Heart left ventricle (tissue), 13 donors: ENCODE measurements at regions not wholly inside any gene's neighbourhood (a gene's known extent, or its start where the extent isn't known, plus 50 kb on each side); places are given as distances from the start of the nearest gene placed in this dataset.
"Not testable (repeated sequence)": the region's sequence is repeated elsewhere in the genome, so short reads cannot be mapped to it uniquely, and the experiment has no call there.

Source experiments
- CTCF ChIP-seq, 12 donors: fragments of 200-600 bp; sonication (generic) in 4 of 12; IDR thresholded peaks; one replicate each; pipeline versions ENCODE4 v1.5.0 to v1.8.0; 2018 to 2022; ENCODE audit warnings: antibody characterized with exemption in 12 of 12, mild to moderate bottlenecking in 5 of 12
- POLR2A ChIP-seq, 2 donors: fragments of 450-650 bp; IDR thresholded peaks; one replicate each; pipeline ENCODE4 v1.6.1; 2017; ENCODE audit warnings: antibody characterized with exemption in 2 of 2, mild to moderate bottlenecking in 2 of 2, moderate library complexity in 2 of 2
- donor health status: ischemic (EF 13 %, LVEDD 7.1; RV severe dilation, severe dysfunction).
- donor health status: DM: no; HTN: yes; CAD: no.
- donor health status: DM: no; HTN: no; CAD: no.
- donor health status: ischemic (EF 25% LVEDD 6.9; RV normal size, moderate dysfunction).
- donor health status: ischemic (EF 25% LVEDD 5.7; RV mildly dilated, moderate dysfunction).
- donor health status: ischemic (EF 35%, LVEDD 5.7; RV mildly dilated, moderate dysfunction).
- donor health status: nonischemic (EF 11% LVEDD 7.7; RV severe dilation, severe dysfunction).
- donor health status: DM: yes; HTN: yes; CAD: no.
- donor health status: PGD.
- donor health status: ischemic (EF 29% LVEDD 5.4; RV normal size, mild dysfunction).
- donor health status: nonischemic (EF 23%, LVEDD 6.1; RV moderate dilation, normal function).

DNA sequence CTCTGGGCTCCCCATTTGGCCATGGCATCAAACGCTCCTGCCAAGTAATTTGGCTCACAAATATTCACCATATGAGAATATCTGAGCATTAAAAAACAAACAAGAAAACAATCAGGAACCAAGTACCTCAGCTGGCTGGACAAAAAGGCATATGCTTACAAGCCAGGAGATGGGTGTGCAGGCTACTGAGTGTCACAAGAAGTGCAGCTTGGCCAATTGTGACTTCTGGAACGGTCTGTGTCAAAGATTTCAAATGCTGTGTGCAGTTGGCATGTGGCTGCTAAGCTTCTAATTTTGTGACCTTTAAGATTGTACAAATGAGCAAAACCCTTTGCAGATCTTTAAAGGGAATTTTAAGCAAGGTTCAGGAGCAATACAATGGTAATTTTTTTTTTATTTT lies 274.0 kb downstream of the ANAPC1 start:
- TF ChIP-seq POLR2A, CTCF (IDR thresholded peaks at IDR 0.05): not testable (repeated sequence)
